ENCODE measurements at regions not wholly inside any gene's neighbourhood (a gene's known extent, or its start where the extent isn't known, plus 50 kb on each side); places are given as distances from the start of the nearest gene placed in this dataset.

- no peak for TF ChIP-seq TCF7 (IDR thresholded peaks at IDR 0.05; ENCODE audit: low read depth)
- TF ChIP-seq POLR2A (IDR thresholded peaks at IDR 0.05; ENCODE audit: insufficient read depth in 1 of 2, low read depth in 2 of 2, low read length in 2 of 2) = no peak
- TF ChIP-seq HMGXB4 (CRISPR knock-in tag; IDR thresholded peaks at IDR 0.05; ENCODE audit: borderline replicate concordance in 1 of 2, low read depth in 1 of 2) = no peak
- TF ChIP-seq ZNF556 (CRISPR knock-in tag; IDR thresholded peaks at IDR 0.05; ENCODE audit: borderline replicate concordance) = no peak
- no peak for TF ChIP-seq ZFP41 (CRISPR knock-in tag; IDR thresholded peaks at IDR 0.05; ENCODE audit: borderline replicate concordance)
- TF ChIP-seq NR2C2 (CRISPR knock-in tag; IDR thresholded peaks at IDR 0.05; ENCODE audit: borderline replicate concordance) = no peak
Observed at GRCh38 chr4:116215622-116216021, 869.8 kb downstream of the TRAM1L1 start.

Data from HepG2 (cell line).